ENCODE measurements at regions not wholly inside any gene's neighbourhood (a gene's known extent, or its start where the extent isn't known, plus 50 kb on each side); places are given as distances from the start of the nearest gene placed in this dataset.

- TF ChIP-seq POLR2A (IDR thresholded peaks at IDR 0.05) (no peak), EP300 (IDR thresholded peaks at IDR 0.05; ENCODE audit: low read depth) (no peak)
Observed at GRCh38 chr20:63116412-63117106, 99.4 kb downstream of the YTHDF1 start.
